ENCODE measurements at regions not wholly inside any gene's neighbourhood (a gene's known extent, or its start where the extent isn't known, plus 50 kb on each side); places are given as distances from the start of the nearest gene placed in this dataset.

DNA sequence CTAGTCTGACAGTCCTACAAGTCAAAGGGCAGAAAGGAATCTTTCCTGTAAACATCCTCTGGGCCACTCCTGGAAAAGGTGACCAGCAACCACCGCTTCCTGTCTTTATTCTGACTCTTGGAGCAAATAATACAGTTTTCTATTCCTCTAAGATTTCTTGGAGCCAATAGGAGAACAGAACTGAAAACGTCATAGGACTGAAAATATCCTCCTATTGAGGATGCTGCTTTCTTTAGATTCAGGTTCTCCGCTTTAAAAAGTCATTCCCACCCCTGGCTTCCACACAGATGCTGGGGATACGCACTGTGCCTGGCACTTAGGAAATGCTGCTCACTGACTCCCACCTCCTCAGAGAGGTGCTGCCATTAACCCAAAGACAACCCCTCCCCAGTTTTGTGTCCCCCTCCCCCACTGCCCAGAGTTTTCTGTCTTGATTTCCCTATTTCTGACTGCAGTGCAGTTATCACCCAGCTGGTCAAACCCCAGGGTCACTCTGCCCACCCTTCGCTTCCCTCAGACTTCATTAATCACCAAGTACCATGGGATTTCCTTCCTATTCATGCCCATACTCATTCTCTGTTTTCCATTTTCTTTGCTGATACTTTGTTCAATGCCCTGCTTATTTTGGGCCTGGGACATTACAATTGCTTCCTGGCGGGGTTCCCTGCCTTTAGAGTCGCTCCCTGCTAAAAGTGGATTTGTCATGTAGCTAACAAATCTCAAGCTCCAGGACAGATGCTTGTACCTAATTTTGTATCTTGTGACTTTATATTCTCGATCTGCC lies 82.1 kb upstream of the ARHGAP29 start:
- no peak for DNase-seq (ENCODE audit: low read depth)
- H3K4me3 ChIP-seq (ENCODE audit: low read depth, low read length), result no peak overlapping the region
- TF ChIP-seq CTCF (IDR thresholded peaks at IDR 0.05; ENCODE audit: insufficient read depth, low read depth, low read length, missing control alignments), result no peak

- no peak overlapping the region for H3K4me3 ChIP-seq (ENCODE audit: low read depth, low read length)
- no peak for DNase-seq (ENCODE audit: low read depth)
- no peak for TF ChIP-seq CTCF (IDR thresholded peaks at IDR 0.05; ENCODE audit: insufficient read depth, low read depth, low read length, missing control alignments)
Observed at GRCh38 chr1:94318505-94319030, 81.2 kb upstream of the ARHGAP29 start.

- no peak for TF ChIP-seq CTCF (IDR thresholded peaks at IDR 0.05; ENCODE audit: insufficient read depth, low read depth, low read length, missing control alignments)
Observed at GRCh38 chr1:94317790-94318188, 80.4 kb upstream of the ARHGAP29 start.

DNA sequence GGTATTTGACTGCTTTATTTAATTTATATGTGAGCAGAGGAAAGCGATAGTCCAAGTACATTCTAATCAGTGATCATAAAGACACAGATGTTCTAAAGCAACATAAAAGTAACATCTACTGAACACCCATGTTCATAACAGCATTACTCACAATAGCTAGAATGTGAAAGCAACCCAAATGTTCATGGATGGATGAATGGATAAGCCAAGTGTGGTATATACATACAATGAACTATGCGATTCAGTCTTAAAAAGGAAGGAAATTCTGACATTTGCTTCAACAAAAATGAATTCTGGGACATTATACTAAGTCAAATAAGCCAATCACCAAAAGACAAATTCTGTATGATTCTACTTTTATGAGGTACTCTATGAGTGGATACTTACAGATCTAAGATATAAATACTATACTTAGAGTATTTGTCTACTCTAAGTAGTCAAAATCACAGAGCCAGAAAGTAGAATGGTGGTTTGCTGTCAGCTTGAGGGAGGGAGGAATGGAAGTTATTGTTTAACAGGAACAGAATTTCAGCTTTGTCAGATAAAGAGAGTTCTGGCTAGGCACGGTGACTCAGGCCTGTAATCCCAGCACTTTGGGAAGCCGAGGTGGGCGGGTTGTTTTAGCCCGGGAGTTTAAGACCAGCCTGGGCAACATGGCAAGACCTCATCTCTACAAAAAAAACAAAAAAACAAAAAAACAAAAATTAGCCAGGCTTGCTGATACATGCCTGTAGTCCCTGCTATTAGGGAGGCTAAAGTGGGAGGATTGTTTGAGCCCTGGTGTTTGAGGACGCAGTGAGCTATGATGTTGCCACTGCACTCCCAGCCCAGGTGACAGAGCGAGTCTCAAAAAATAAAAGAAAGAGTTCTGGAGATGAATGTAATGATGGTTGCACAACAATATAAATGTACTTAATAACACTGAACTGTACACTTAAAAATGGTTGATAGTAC lies 79.7 kb upstream of the ARHGAP29 start:
- no peak for DNase-seq (ENCODE audit: low read depth)
- TF ChIP-seq CTCF (IDR thresholded peaks at IDR 0.05; ENCODE audit: insufficient read depth, low read depth, low read length, missing control alignments), result no peak
- no peak overlapping the region for H3K4me3 ChIP-seq (ENCODE audit: low read depth, low read length)

More at GRCh38 chr1:94317790-94318188, 80.4 kb upstream of the ARHGAP29 start:
- H3K4me3 ChIP-seq (ENCODE audit: low read depth, low read length), result no peak overlapping the region
- DNase-seq (ENCODE audit: low read depth), result no peak

GRCh38 chr1:94316183-94316582 lies 78.8 kb upstream of the ARHGAP29 start:
- H3K4me3 ChIP-seq (ENCODE audit: low read depth, low read length), result no peak overlapping the region
- DNase-seq (ENCODE audit: low read depth), result no peak
- TF ChIP-seq CTCF (IDR thresholded peaks at IDR 0.05; ENCODE audit: insufficient read depth, low read depth, low read length, missing control alignments), result no peak

GRCh38 chr1:94315552-94316116 lies 78.2 kb upstream of the ARHGAP29 start:
- no peak for TF ChIP-seq CTCF (IDR thresholded peaks at IDR 0.05; ENCODE audit: insufficient read depth, low read depth, low read length, missing control alignments)
- no peak overlapping the region for H3K4me3 ChIP-seq (ENCODE audit: low read depth, low read length)
- DNase-seq (ENCODE audit: low read depth), result no peak
